ENCODE measurements at regions not wholly inside any gene's neighbourhood (a gene's known extent, or its start where the extent isn't known, plus 50 kb on each side); places are given as distances from the start of the nearest gene placed in this dataset.

DNA sequence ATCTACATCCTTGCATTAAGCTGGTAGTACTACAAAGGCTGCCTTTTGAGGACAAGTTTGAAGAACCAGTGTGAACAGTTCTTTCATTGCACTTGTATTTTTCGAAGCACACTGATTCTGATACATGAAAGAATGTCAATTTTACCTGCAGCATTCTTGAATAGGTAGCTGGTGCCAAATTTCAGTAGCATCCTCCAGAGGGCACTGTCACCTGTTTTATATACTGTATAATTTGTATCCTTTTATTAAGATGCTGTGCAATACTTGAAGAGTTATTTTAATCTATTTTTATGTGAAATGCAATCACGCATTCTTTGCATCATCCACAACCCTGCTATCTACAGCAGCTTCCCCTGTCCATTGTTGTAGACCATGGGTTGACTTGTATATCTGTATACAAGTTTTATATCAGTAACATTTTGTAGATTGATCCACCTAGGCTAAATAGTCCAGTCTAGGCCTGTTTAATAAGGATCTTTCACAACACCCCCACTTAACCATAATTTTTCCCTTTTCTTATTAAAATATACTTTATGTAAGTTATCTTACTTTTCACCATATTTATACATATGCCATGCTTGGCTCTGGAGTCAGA is 325.7 kb downstream of the PCDH7 start:
- Histone ChIP-seq H2AFZ (ENCODE audit: low read length) (no peak overlapping the region), H3K4me1 (ENCODE audit: insufficient read depth, low read length, poor library complexity, severe bottlenecking) (no peaks in the 10 kb centered on the region), H4K20me1 (ENCODE audit: insufficient read depth, low read length) (no peaks in the 10 kb centered on the region), H3K4me3 (ENCODE audit: low read depth, low read length, poor library complexity, severe bottlenecking) (no peak overlapping the region), H3K9me2 (ENCODE audit: insufficient read depth, low read length) (no peaks in the 10 kb centered on the region), H3K79me2 (ENCODE audit: insufficient read depth, low read depth, low read length) (no peaks in the 10 kb centered on the region), H3K9me3 (ENCODE audit: low read length) (no peaks in the 10 kb centered on the region), H3K27ac (ENCODE audit: low read depth, low read length, poor library complexity, severe bottlenecking) (no peak overlapping the region), H3K36me3 (ENCODE audit: insufficient read depth, low read length) (no peaks in the 10 kb centered on the region), H3K4me2 (ENCODE audit: low read length) (no peak overlapping the region)
- peak; percentile 31 for DNase-seq (ENCODE audit: low spot score)
- CTCF ChIA-PET (ENCODE audit: unreplicated experiment), result no interaction called here
- intact Hi-C loops (cut with micrococcal nuclease; ENCODE audit: unreplicated experiment), result no loop called here
- TF ChIP-seq EZH2phosphoT487 (IDR thresholded peaks at IDR 0.05; ENCODE audit: borderline replicate concordance, low read depth, low read length), result no peak
- TF ChIP-seq, protein P1, sequence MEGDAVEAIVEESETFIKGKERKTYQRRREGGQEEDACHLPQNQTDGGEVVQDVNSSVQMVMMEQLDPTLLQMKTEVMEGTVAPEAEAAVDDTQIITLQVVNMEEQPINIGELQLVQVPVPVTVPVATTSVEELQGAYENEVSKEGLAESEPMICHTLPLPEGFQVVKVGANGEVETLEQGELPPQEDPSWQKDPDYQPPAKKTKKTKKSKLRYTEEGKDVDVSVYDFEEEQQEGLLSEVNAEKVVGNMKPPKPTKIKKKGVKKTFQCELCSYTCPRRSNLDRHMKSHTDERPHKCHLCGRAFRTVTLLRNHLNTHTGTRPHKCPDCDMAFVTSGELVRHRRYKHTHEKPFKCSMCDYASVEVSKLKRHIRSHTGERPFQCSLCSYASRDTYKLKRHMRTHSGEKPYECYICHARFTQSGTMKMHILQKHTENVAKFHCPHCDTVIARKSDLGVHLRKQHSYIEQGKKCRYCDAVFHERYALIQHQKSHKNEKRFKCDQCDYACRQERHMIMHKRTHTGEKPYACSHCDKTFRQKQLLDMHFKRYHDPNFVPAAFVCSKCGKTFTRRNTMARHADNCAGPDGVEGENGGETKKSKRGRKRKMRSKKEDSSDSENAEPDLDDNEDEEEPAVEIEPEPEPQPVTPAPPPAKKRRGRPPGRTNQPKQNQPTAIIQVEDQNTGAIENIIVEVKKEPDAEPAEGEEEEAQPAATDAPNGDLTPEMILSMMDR (conservative IDR thresholded peaks at IDR 0.05; ENCODE audit: low read length), result peak; percentile 84
- POLR2A ChIA-PET, result interaction anchor here (0.7 to 1.3 kb wide), 2 partner anchors 19 to 133 kb away, joined by 3 read pairs; no protein-coding TSS in a partner anchor
- no TSS peak for BruUV-seq (replicated peaks)

GRCh38 chr4:31051151-31051550 is 331.0 kb downstream of the PCDH7 start:
- H3K9me3 ChIP-seq (ENCODE audit: low read length), result no peaks in the 10 kb centered on the region
- intact Hi-C loops (cut with micrococcal nuclease; ENCODE audit: unreplicated experiment), result no loop called here
- H3K4me2 ChIP-seq (ENCODE audit: low read length), result no peak overlapping the region
- no peak for DNase-seq (ENCODE audit: low spot score)
- no peaks in the 10 kb centered on the region for H3K36me3 ChIP-seq (ENCODE audit: insufficient read depth, low read length)
- TF ChIP-seq, protein P1 (conservative IDR thresholded peaks at IDR 0.05; ENCODE audit: low read length), result no peak
- TF ChIP-seq EZH2phosphoT487 (IDR thresholded peaks at IDR 0.05; ENCODE audit: borderline replicate concordance, low read depth, low read length), result no peak
- ChIA-PET POLR2A (no interaction called here), CTCF (ENCODE audit: unreplicated experiment) (no interaction called here)
- H3K4me3 ChIP-seq (ENCODE audit: low read depth, low read length, poor library complexity, severe bottlenecking), result no peak overlapping the region
- no peaks in the 10 kb centered on the region for H3K9me2 ChIP-seq (ENCODE audit: insufficient read depth, low read length)
- H3K79me2 ChIP-seq (ENCODE audit: insufficient read depth, low read depth, low read length), result no peaks in the 10 kb centered on the region
- no peak overlapping the region for H2AFZ ChIP-seq (ENCODE audit: low read length)
- H4K20me1 ChIP-seq (ENCODE audit: insufficient read depth, low read length), result no peaks in the 10 kb centered on the region
- no peak overlapping the region for H3K27ac ChIP-seq (ENCODE audit: low read depth, low read length, poor library complexity, severe bottlenecking)
- H3K4me1 ChIP-seq (ENCODE audit: insufficient read depth, low read length, poor library complexity, severe bottlenecking), result no peaks in the 10 kb centered on the region
- no TSS peak for BruUV-seq (replicated peaks)

- H3K36me3 ChIP-seq (ENCODE audit: insufficient read depth, low read length), result no peaks in the 10 kb centered on the region
- POLR2A ChIA-PET, result no interaction called here
- H2AFZ ChIP-seq (ENCODE audit: low read length), result no peak overlapping the region
- no peak overlapping the region for H3K27ac ChIP-seq (ENCODE audit: low read depth, low read length, poor library complexity, severe bottlenecking)
- intact Hi-C loops (cut with micrococcal nuclease; ENCODE audit: unreplicated experiment), result no loop called here
- CTCF ChIA-PET (ENCODE audit: unreplicated experiment), result no interaction called here
- no peaks in the 10 kb centered on the region for H3K9me3 ChIP-seq (ENCODE audit: low read length)
- H3K4me3 ChIP-seq (ENCODE audit: low read depth, low read length, poor library complexity, severe bottlenecking), result no peak overlapping the region
- TF ChIP-seq, protein P1 (conservative IDR thresholded peaks at IDR 0.05; ENCODE audit: low read length), result no peak
- TF ChIP-seq EZH2phosphoT487 (IDR thresholded peaks at IDR 0.05; ENCODE audit: borderline replicate concordance, low read depth, low read length), result no peak
- H3K9me2 ChIP-seq (ENCODE audit: insufficient read depth, low read length), result no peaks in the 10 kb centered on the region
- BruUV-seq (replicated peaks), result no TSS peak
- H4K20me1 ChIP-seq (ENCODE audit: insufficient read depth, low read length), result no peaks in the 10 kb centered on the region
- no peaks in the 10 kb centered on the region for H3K79me2 ChIP-seq (ENCODE audit: insufficient read depth, low read depth, low read length)
- no peak overlapping the region for H3K4me2 ChIP-seq (ENCODE audit: low read length)
- no peaks in the 10 kb centered on the region for H3K4me1 ChIP-seq (ENCODE audit: insufficient read depth, low read length, poor library complexity, severe bottlenecking)
- DNase-seq (ENCODE audit: low spot score), result no peak
Measured at GRCh38 chr4:31051565-31051964, 331.4 kb downstream of the PCDH7 start.
